Ovary (tissue), 7 donors: ENCODE measurements at regions not wholly inside any gene's neighbourhood (a gene's known extent, or its start where the extent isn't known, plus 50 kb on each side); places are given as distances from the start of the nearest gene placed in this dataset.

Experiments
- DNase-seq, 5 donors: peaks; one replicate each; pipeline ENCODE4 v3.0.0-alpha.2; 2019 to 2020
- H3K27ac ChIP-seq, 2 donors: fragments of 200-600 bp; one replicate each; pipeline versions ENCODE4 v1.5.1 to v1.8.0; 2019 to 2022
- H3K27me3 ChIP-seq: fragments of 200-600 bp; one replicate; pipeline ENCODE4 v1.8.0; 2022
- H3K36me3 ChIP-seq: fragments of 200-600 bp; sonication (generic); one replicate; pipeline ENCODE4 v1.5.1; 2019
- H3K4me1 ChIP-seq: one replicate; pipeline ENCODE4 v1.8.1; 2013; ENCODE audit warnings: mild to moderate bottlenecking, moderate library complexity; ENCODE audit not compliant: insufficient read depth
- H3K4me3 ChIP-seq: fragments of 200-600 bp; sonication (generic); one replicate; pipeline ENCODE4 v1.5.1; 2017
- H3K9me3 ChIP-seq, 2 donors: fragments of 200-600 bp in 1 of 2; sonication (generic) in 1 of 2; one replicate each; pipeline versions ENCODE4 v1.5.1 to v1.8.1; 2013 to 2019; ENCODE audit warnings: mild to moderate bottlenecking in 1 of 2, moderate library complexity in 1 of 2
- EP300 ChIP-seq: sonication (generic); formaldehyde crosslinking; IDR thresholded peaks from one replicate; pipeline ENCODE4 v1.6.1; 2017; ENCODE audit warnings: antibody characterized with exemption
- POLR2A ChIP-seq: fragments of 450-650 bp; IDR thresholded peaks from one replicate; pipeline ENCODE4 v1.6.1; 2017; ENCODE audit warnings: antibody characterized with exemption, mild to moderate bottlenecking, moderate library complexity
- WGBS, 3 donors: extraction: QIAGEN DNeasy Blood & Tissue Kit in 1 of 3; methylation state at CpG; one replicate each; pipeline versions ENCODE4 v1.1.5 to v1.1.7; 2013 to 2017; 5-methylcytosine and 5-hydroxymethylcytosine counted together
- intact Hi-C, 4 donors: fragments of 100-400 bp; cut with DNase I; formaldehyde crosslinking; loops; one replicate each; pipeline versions ENCODE4 v1.11.0 to v1.15.1; 2022 to 2023
- TF ChIP-seq, protein P1 (sequence below), 3 donors: fragments of 450-650 bp in 2 of 3; fragments of 200-600 bp in 1 of 3; IDR thresholded peaks; one replicate each; pipeline versions ENCODE4 v1.5.1 to v1.8.0; 2016 to 2022; ENCODE audit warnings: antibody characterized with exemption in 3 of 3, mild to moderate bottlenecking in 1 of 3
- donor health status: DM: no; HTN: no; CAD: no; lungs with moderate emphysema.
- donor health status: DM: no; HTN: no; CAD: no.
- donor health status: Bipolar disorder and iron deficiency.
- donor health status: DM: no; HTN: no; CAD: no.
- donor health status: DM: yes; HTN: yes; CAD: no.

DNA sequence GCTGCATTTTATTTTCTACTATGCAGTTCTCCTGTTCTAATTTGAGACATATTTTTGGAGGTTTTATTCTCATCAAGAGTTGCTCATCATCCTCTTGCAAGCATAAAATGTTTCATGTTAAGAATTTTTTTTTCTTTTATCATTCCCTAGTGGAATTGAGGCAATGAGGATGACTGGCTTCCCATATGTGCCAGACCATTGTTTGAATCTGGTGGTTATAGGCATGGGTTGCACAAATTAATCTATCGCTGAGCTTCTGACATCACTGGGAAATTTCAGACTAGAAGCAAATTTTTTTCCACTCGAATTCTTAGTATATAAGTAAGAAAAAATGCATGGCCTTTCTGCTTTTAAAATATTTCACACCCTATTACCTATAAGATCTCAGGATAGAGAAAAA, 279.1 kb upstream of the PLSCR5 start:
- DNase-seq, result no peak
- intact Hi-C loops, result no loop called here
- H3K4me1 ChIP-seq, result no peaks in the 10 kb centered on the region
- 85 to 92% (median 90%) methylated on average over 2 of the region's 2 CpGs for WGBS, 3 donors
- H3K27ac ChIP-seq, result no peak overlapping the region
- no peaks in the 10 kb centered on the region for H3K27me3 ChIP-seq
- H3K36me3 ChIP-seq, result no peaks in the 10 kb centered on the region
- H3K4me3 ChIP-seq, result no peak overlapping the region
- TF ChIP-seq, protein P1, sequence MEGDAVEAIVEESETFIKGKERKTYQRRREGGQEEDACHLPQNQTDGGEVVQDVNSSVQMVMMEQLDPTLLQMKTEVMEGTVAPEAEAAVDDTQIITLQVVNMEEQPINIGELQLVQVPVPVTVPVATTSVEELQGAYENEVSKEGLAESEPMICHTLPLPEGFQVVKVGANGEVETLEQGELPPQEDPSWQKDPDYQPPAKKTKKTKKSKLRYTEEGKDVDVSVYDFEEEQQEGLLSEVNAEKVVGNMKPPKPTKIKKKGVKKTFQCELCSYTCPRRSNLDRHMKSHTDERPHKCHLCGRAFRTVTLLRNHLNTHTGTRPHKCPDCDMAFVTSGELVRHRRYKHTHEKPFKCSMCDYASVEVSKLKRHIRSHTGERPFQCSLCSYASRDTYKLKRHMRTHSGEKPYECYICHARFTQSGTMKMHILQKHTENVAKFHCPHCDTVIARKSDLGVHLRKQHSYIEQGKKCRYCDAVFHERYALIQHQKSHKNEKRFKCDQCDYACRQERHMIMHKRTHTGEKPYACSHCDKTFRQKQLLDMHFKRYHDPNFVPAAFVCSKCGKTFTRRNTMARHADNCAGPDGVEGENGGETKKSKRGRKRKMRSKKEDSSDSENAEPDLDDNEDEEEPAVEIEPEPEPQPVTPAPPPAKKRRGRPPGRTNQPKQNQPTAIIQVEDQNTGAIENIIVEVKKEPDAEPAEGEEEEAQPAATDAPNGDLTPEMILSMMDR (IDR thresholded peaks at IDR 0.05), result no peak
- no peak for TF ChIP-seq POLR2A
- no peak for TF ChIP-seq EP300
- H3K9me3 ChIP-seq, result no peaks in the 10 kb centered on the region

DNA sequence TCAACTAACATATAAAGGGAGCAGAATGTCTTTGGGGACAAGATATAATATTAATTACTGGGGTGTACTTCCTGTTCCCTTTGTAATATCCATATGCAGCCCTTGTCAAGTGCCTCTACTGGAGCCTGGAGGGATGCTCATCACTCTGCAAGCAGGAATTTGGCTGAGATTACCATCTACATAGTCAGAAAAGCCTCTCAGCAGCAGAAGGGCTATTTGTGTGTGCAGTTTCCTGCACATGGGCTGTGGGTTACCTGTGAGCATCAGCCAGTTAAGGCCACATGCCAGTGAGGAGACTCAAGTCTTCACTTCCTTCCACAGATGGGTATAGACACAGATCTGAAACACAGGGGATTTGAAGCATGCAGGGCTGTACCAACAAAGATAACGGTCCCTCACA, 278.1 kb upstream of the PLSCR5 start:
- no peak for DNase-seq
- TF ChIP-seq, protein P1 (IDR thresholded peaks at IDR 0.05), result no peak
- TF ChIP-seq POLR2A (no peak), EP300 (no peak)
- Histone ChIP-seq H3K4me3 (no peak overlapping the region), H3K36me3 (no peaks in the 10 kb centered on the region), H3K27me3 (no peaks in the 10 kb centered on the region), H3K9me3 (no peaks in the 10 kb centered on the region), H3K4me1 (no peaks in the 10 kb centered on the region), H3K27ac (no peak overlapping the region)
- WGBS, 3 donors, result 68 to 88% (median 72%) methylated on average over 1 of the region's 1 CpG
- intact Hi-C loops, result no loop called here

DNA sequence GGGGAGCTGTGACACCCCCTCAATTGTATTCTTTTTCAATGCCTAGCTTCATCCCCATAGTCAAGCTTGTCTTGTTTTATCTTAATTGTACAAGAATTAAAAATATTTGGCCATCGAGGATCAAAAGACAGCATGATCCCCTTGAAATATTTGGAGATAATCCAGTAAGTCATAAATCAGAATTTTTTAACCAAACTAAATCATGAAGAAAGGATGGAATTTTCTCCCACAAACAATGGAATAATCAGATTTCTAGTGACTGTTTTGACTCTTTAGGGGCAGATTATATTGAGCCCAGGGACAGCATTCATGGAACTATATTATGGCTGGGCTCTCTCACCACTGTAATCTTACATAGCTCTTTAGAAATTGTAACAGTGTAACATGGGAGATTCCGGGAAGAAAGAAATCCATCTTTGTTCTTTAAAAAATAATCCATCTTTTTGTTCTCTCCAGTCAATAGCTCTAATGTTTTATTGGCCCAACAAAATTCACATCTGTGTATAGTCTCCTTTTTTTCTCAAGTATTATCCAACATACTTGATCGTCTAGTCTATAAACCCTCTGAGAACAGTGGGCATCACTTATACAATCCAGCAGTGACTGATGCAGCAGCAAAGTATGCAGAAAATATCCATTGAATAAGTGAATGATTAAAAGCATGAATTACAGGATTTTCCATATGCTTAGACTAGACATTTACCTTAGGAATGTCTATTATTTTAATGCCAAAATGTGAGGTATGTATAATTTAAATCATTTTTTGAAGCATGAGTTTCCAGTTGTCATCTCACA, 277.0 kb upstream of the PLSCR5 start:
- Histone ChIP-seq H3K27me3 (no peaks in the 10 kb centered on the region), H3K9me3 (no peaks in the 10 kb centered on the region), H3K4me1 (no peaks in the 10 kb centered on the region), H3K4me3 (no peak overlapping the region), H3K27ac (no peak overlapping the region), H3K36me3 (no peaks in the 10 kb centered on the region)
- intact Hi-C loops, result no loop called here
- 35 to 47% (median 37%) methylated on average over 3 of the region's 3 CpGs for WGBS, 3 donors
- no peak for TF ChIP-seq POLR2A
- TF ChIP-seq, protein P1 (IDR thresholded peaks at IDR 0.05), result no peak
- TF ChIP-seq EP300, result no peak
- no peak for DNase-seq

DNA sequence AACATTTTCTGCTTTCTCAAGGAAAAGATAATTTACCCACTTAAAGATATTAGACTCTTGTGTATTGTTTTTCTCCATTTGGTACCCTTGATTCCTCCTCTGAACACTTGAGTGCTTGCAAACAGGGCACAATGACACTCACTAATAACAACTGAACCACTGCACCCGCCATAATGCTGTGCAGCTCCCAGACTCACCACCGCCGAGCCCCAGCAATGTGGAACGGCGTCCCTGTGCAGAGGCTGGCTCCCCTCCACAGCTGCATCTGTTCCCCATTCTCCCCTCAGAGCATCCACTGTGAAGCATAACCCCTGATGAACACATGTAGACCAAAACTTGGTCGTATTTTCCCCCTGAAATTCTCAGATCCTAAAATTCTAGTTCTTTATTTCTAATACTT, 276.2 kb upstream of the PLSCR5 start:
- Histone ChIP-seq H3K9me3 (no peaks in the 10 kb centered on the region), H3K36me3 (no peaks in the 10 kb centered on the region), H3K27me3 (no peaks in the 10 kb centered on the region), H3K27ac (no peak overlapping the region), H3K4me1 (no peaks in the 10 kb centered on the region), H3K4me3 (no peak overlapping the region)
- intact Hi-C loops, result no loop called here
- WGBS, 3 donors, result 82% methylated on average over 6 of the region's 6 CpGs
- no peak for DNase-seq
- TF ChIP-seq POLR2A (no peak), EP300 (no peak)
- TF ChIP-seq, protein P1 (IDR thresholded peaks at IDR 0.05), result no peak
